ENCODE measurements at regions not wholly inside any gene's neighbourhood (a gene's known extent, or its start where the extent isn't known, plus 50 kb on each side); places are given as distances from the start of the nearest gene placed in this dataset.
"Not testable (repeated sequence)": the region's sequence is repeated elsewhere in the genome, so short reads cannot be mapped to it uniquely, and the experiment has no call there.

DNA sequence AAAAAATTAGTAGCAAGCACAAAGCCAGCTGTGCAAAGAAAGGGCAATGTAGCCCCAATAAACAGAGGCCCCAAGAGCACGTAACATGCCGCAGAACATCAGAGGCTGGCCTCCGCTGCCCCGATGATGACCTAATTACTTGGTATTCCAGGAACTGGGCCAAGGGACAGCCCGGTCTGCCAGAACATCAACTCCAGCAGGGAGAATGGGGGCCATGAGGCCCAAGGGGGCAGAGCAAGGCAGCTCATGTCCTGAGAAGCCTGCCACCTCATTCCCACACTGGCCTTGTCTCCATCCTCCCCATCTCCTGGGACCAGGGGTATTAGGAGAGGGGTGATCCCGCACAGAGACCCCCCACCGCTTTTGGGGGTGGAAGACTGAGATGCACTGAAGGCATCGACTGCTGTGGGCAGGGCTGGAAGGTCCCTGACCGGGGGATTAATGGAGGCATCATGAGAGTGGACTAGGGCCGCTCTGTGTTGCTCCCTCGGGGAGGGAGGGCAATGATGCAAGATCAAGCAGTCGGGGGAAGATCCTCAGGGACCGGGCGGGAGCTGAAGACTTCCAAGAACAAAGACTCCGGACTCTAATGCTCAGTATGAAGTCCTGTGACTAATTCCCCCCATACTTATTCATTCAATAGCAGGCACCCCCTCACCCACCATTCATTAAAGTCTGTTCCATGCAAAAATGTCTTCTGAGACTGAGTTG lies 192.3 kb downstream of the BCL2L11 start:
- not testable (repeated sequence) for H3K4me3 ChIP-seq (ENCODE audit: low read length); DNase-seq (ENCODE audit: low read depth, low spot score)

DNA sequence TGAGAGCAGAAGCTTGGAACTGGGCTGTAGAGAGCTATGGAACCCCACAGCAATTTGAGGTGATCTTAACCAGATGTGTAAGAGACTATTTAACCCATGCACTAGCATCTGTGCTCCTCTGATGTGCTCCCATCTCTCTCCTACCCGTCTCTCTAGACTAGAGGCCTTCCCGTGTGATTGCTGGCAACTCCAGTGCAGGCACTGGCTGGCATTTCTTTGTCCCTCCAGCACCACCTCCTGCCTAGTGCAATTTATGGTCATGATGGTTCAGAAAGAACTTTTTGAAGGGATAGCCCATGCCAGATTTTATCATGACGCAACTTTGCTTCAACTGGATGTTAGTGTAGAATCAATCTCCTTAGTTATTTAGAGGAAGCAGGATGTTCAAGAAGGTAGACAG lies 193.0 kb downstream of the BCL2L11 start:
- not testable (repeated sequence) for DNase-seq (ENCODE audit: low read depth, low spot score); H3K4me3 ChIP-seq (ENCODE audit: low read length)

DNA sequence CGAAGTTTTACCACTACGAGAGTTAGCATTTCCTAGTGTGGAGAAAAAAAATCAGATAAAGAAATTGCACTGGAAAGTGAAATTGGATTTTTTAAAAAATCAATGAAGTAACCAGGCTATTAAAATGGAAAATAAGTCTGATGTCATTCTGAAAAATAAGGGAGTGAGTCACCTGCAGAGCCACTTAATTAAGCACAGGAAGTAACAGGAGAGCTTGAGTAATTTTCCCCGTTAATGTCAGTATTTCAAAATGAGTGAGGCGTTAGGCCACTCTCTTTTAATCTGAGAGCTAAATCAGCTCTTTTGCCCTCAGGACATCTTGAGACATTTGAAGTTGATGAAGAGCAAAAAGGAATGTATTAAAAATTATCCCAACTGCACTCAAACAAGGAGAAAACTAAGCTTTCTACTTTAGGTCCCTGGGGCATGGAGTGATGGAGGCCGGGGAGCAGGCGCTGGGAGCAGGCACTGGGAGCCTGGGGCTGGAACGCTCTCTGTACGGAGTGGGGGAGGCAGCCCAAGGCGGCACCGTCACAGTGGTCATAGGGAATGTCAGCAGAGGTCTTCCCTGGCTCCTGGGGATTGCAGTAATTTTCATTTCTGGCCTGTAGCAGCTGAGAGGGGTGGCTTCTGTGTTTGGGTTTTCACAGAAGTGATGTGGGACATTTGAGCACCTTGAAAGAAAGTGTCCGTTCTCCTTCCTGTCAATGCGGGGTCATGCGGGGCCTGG lies 194.6 kb downstream of the BCL2L11 start:
- not testable (repeated sequence) for H3K4me3 ChIP-seq (ENCODE audit: low read length); DNase-seq (ENCODE audit: low read depth, low spot score)

DNA sequence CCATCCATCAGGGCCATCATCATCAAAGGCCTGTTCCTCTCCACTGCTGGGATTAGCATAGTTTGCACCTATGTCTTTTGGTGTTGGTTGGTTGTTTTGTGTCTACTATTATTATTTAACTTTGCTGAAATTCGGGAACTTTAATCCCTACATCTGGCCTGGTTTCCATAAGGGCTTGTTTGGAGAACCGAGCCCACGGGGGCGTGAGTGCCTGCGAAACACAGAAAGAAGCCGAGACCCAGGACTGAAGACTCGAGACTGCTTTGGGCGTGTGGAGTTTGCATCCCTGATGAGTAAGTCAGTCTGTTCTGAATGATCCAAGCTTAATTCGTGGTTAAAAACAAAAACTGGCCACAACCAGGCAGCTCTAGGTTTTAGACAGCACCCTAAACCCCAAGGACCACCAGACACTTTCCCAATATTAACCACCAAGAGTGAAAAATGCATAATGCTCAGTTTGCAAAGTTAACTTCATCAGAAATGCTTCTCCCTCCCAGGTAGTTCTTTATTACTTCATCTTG lies 195.6 kb downstream of the BCL2L11 start:
- not testable (repeated sequence) for DNase-seq (ENCODE audit: low read depth, low spot score)

DNA sequence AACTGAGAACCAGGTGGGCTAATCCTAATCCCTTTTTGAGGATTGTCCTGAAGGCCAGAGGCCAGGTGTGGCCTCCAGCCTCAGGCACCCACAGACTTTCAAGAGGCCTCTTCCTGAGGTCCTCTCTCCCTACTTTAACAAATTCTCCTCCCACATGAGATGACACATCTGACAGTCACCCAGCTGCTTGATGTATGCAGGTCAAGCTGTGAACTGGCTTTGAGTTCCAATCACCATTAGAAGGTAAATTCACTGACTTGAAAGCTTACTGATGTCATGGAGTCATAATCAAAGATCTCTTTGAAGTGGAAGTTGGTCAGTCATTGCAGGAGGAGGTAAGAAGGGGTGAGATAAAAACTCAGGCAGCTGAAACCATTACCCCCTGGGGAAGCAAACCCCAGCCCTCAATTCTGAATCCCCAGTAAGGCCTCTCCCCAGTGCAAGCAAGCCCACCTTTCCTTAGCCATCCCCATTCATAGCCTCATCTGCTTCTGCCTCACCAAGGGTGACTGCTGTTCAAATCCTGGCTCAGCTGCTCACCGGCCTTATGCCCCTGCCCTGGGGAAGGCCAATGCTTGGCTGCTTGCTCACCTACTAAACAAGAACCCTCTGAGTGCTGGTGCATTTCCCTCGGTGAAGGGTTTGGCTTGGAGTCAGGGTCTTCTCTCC lies 196.3 kb downstream of the BCL2L11 start:
- H3K4me3 ChIP-seq (ENCODE audit: low read length); DNase-seq (ENCODE audit: low read depth, low spot score): not testable (repeated sequence)

More for the DNA sequence above, 195.6 kb downstream of the BCL2L11 start:
- not testable (repeated sequence) for H3K4me3 ChIP-seq (ENCODE audit: low read length)

DNA sequence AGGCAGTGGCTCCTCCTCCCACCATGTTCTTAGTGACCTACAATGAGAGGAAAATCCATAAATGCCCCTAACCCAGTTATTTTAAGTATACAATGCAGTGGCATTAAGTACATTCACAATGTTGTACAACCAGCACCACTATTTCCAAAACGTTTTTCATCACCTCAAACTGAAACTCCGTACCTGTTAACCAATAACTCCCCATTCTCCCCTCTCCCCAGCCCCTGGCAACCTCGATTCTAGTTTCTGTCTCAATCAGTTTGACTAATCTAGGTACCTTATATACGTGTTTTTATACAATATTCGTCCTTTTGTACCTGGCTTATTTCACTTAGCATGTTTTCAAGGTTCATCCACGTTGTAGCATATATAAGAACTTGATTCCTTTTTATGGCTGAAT lies 198.8 kb downstream of the BCL2L11 start:
- not testable (repeated sequence) for H3K4me3 ChIP-seq (ENCODE audit: low read length); DNase-seq (ENCODE audit: low read depth, low spot score)

DNA sequence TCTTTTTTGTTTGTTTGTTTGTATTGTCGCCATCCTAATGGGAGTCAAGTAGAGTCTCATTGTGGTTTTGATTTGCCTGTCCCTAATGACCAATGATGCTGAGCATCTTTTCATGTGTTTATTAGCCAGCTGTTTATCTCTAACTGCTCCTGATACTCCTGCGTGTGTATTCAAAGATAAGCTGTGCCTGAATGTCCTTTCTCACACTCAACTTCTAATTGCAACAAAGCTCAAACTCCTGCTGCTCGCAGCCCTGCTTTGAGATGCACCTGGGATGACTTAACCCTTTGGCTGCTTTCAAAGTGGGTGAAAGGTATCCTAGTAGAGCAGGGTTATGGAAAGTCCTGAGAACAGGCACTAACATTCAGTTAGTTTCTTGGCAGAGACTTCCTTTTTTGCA lies 199.6 kb downstream of the BCL2L11 start:
- not testable (repeated sequence) for H3K4me3 ChIP-seq (ENCODE audit: low read length); DNase-seq (ENCODE audit: low read depth, low spot score)

DNA sequence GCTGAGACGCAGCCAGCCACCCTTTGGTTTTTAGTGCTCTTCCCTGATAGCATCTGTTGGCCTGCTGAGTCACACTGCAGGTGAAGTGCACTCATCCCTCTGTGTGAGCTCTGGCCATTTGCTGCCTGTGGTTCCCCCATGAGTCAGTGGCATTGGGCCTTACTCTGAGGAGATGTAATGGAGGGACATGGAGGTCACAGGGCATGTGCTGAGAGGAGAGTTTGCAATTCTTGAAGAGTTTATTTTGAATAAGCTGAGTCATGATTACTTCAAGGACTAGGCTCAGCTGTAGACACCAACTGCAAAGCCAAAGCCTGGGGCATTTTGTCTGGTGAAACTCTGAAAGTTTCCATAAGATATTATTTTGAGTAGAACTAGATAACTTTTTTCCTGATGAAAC lies 200.3 kb downstream of the BCL2L11 start:
- not testable (repeated sequence) for H3K4me3 ChIP-seq (ENCODE audit: low read length)
- peak; percentile 0 for DNase-seq (ENCODE audit: low read depth, low spot score)

DNA sequence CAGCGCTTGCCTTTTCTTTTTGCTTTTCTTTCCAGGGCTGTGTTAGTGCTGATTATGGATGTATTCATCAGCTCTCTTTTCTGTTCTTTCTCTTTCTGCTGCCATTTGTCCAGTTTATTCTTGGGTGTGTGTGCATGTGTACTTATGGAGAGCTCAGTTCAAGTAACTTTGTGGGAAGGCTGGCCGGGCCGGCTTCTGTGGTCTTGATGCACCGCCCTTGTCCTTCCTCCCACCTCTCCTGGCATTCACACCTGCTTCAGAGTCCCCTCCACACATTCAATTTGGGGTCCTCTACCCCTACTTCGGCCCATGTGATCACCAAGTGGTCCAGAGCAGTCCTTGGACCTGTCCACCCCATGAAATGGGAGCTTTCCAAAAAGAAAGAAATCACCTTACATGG lies 202.7 kb downstream of the BCL2L11 start:
- not testable (repeated sequence) for H3K4me3 ChIP-seq (ENCODE audit: low read length); DNase-seq (ENCODE audit: low read depth, low spot score)

DNA sequence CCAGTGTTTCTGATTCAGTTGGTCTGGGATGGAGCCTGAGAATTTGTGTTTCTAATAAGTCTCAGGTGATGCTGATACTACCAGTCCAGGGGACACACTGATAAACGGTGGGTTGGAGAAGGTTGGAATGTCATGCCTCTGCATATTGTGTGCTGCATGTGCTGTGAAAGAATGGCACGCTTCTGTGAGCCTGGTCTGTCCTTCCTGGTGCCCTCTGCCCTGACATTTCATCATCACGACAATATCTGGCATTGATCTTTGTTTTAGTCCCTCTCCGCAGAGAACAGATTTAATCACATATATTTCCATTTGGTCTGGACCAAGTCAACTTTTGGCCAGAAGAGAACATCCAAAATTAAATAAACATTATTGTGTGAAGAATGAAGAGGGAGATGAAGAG lies 207.0 kb downstream of the BCL2L11 start:
- DNase-seq (ENCODE audit: low read depth, low spot score); H3K4me3 ChIP-seq (ENCODE audit: low read length): not testable (repeated sequence)

DNA sequence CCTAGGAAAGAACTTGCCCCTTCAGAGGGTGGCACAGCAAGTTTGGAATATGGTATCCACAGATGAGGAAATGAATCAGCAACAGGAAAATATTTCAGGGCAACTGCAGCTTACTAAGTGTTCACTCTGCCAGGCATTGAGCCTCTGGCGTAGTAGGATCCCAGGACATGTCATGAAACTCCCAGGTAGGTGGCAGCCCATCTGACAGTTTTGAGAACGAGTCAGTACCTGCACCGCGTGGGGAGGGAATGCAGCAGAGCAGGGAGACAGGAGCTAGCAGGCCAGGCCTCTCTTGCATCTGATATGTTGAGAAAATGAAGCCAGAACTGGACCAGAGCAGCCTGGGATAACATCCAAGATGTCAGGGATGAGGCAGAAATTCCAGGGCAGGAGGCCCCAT lies 208.6 kb downstream of the BCL2L11 start:
- H3K4me3 ChIP-seq (ENCODE audit: low read length); DNase-seq (ENCODE audit: low read depth, low spot score): not testable (repeated sequence)

DNA sequence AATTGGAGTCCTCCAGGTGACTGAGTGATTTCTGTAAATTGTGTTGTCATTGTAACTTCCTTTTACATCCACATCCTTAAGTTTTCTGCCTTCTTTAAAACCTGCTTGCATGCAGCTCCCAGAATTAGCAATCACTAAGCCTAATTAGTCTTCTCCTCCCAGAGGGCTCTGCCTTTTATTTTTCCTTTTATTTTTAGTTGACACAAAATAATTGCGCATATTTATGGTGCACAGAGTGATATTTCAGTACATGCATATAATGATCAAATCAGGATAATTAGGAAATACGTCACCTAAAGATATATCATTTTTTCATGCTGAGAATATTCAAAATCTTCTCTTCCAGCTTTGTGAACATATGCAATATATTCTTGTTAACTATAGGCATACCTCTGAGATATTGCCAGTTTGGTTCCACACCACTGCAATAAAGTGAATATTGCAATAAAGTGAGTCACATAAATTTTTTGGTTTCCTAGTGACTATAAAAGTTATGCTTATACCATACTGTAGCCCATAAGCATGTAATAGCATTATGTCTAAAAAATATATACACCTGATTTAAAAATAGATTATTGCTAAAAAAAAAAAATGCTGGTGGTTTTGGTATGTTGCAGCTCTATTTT lies 210.5 kb downstream of the BCL2L11 start:
- not testable (repeated sequence) for H3K4me3 ChIP-seq (ENCODE audit: low read length); DNase-seq (ENCODE audit: low read depth, low spot score)

DNA sequence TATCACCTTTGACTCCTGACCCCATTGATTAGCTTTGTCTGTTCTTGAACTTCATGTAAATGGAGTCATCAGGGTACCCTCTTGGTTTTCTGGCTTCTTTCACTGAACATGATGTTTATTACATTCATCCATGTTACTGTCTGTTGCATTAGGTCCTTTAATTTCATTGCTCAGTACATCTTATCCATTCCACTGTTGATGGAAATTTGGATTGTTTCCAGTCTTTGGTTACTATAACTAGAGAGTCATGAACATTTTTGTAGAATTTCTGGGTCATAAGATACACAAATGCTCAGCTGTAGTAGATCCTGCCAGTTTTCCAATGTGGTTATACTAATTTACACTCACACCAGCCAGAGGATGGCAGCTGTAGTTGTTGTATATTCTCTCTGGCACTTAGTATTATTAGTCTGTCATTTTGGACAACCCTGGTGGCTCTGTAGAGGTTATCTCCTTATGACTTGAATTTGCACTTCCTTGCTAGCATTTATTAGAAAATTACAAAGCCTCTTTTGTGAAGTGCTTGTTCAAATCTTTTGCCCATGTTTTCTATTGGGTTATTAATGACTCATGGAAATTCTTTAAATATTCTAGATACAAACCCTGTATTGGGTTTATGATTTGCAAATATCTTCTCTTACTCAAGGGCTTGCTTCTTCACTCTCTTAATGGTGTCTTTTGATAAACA lies 214.7 kb downstream of the BCL2L11 start:
- DNase-seq (ENCODE audit: low read depth, low spot score); H3K4me3 ChIP-seq (ENCODE audit: low read length): not testable (repeated sequence)

DNA sequence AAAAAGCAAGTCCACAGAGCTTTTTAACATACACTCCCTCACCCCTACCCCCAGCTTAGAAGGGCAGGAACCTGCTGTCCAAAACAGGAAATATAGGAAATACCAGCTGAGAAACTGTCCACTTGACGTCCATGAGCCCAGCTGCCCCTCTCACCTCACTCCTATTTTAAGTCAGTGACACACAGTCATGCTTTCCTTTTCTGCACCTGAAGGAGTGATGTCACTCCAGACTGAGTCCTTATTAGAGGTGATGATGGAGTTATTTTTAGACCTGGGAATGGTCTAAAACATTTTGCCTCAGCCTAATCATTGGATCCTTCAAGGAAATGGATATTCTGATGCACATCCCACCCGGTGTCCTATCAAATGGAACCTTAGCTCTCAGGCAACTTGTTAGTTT lies 217.8 kb downstream of the BCL2L11 start:
- H3K4me3 ChIP-seq (ENCODE audit: low read length); DNase-seq (ENCODE audit: low read depth, low spot score): not testable (repeated sequence)

DNA sequence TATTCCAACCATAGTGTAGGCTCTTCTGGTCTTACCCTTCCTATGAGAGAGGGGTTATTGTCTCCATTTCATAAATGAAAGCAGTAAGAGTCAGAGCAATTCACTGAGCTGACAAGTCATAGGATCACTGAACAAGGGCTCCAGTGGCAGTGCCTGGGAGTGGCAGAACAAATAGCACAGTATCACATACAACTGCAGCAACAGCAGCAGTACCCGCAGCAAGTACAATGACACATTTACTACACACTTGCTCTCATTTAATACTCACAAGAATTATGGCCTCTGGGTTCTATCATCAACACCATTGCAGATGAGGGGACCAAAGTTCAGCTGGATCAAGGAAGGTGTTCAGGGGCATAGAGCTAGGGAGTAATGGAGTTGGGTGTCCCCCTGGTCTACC lies 218.8 kb downstream of the BCL2L11 start:
- H3K4me3 ChIP-seq (ENCODE audit: low read length); DNase-seq (ENCODE audit: low read depth, low spot score): not testable (repeated sequence)

DNA sequence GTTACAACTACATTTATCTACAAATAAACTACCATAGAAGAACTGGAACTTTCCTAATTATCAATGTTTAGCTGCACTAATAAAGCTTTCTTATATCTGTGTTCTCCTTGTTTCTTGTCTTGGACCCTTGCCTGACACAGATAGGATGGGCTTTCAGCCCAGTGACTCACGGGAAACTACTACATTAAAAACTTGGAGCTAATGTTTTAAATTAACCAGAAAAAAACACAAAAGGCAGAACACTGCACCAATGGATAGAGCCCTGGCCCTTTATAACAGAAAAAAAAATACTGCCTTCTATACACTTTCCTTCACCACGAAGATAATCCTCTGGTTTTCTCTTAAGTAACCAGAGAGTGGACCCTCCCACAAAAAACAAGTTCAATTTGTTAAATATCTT lies 223.9 kb downstream of the BCL2L11 start:
- DNase-seq (ENCODE audit: low read depth, low spot score); H3K4me3 ChIP-seq (ENCODE audit: low read length): not testable (repeated sequence)

DNA sequence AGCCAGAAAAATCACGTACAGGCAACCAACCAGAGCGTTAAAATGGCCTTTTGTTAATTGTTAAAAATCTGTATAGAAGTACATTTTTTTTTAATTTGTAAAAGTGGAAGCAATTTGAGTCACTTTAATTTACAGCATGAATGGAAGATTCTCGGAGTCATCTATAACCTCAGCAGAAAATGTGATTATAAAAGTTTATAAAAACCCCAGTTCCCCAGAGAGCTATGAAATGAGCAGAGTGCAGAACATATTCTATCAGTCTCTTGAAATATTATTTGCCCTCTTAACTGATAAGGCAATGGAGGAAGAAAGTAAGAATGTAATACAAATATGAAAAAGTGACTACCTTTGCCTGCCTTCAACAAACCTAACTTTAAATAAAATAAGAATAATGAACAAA lies 224.7 kb downstream of the BCL2L11 start:
- not testable (repeated sequence) for DNase-seq (ENCODE audit: low read depth, low spot score); H3K4me3 ChIP-seq (ENCODE audit: low read length)

DNA sequence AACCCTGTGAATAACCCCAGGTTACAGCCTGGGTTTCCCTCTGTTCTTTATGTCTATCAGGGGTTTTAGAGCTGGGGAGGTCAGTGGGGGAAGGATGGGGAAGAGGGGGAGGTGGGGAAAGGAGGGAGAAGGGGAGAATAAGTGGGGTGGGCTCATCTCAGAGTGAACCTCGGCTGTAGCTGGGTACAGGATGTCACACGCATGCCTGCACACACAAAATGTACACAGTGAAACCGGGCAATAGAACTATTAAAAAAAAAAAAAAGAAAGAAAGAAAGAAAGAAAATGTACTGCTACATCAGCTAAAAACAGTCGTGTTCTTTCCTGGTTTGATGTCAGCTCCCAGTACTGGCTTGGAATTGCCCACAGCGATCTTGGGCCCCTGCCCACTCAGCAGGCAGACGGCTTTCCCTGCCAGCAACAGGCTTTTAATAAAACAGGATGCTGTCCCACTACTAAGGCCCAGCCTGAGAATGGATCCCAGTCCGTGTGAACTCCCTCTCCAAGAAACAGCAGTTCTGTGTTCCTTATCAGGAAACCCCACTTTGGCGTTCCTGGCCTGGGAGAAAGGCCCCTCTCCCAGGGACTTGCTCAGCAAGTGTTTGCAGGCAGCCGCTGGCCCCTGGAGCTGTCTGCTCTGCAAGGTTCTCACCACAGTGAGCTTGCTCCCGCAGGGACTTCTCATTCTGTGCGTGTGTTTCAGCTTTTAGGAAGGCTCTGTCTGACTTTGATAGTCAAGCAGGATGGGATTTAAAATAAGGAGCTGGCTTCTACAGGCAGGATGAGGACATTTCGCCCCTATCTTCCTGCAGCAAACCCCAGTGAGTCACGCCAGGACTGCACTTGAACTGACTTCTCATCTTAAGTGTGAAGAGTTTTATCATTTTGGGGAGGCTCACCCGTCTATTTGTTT lies 225.6 kb downstream of the BCL2L11 start:
- DNase-seq (ENCODE audit: low read depth, low spot score); H3K4me3 ChIP-seq (ENCODE audit: low read length): not testable (repeated sequence)

All from Jurkat, Clone E6-1 (cell line).